ENCODE measurements at regions not wholly inside any gene's neighbourhood (a gene's known extent, or its start where the extent isn't known, plus 50 kb on each side); places are given as distances from the start of the nearest gene placed in this dataset.
"Not testable (repeated sequence)": the region's sequence is repeated elsewhere in the genome, so short reads cannot be mapped to it uniquely, and the experiment has no call there.

DNA sequence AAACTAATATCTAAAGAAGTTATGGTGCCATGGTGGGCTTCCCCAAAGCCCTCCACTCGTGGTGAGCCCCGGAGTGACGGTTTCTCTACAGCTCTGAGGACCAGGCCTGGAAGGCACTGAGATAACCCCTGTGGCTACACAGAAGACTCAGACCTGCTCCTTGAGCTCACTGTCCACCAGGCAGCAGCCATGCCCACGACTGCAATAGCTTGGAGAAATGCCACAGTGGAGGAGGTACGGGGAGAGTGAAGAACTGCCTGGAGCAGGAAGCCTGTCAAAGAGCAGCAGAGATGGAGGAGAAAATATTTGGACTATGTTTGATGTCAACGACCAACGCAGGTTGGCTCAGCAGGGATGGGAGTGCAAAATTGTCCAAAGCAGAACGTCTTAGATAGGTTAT is 300.1 kb upstream of the NPSR1 start:
- Histone ChIP-seq H4K20me1 (replicated peaks; ENCODE audit: control insufficient read depth, insufficient read depth, low read length) (no peaks in the 10 kb centered on the region), H2AFZ (ENCODE audit: low read depth, low read length) (no peak overlapping the region), H3K9me1 (ENCODE audit: control insufficient read depth, insufficient read depth, low read length) (no peaks in the 10 kb centered on the region), H3K27me3 (ENCODE audit: control insufficient read depth in 2 of 2, insufficient read depth in 2 of 2, low read length in 2 of 2) (no peaks in the 10 kb centered on the region), H3K36me3 (ENCODE audit: control insufficient read depth, insufficient read depth, low read length) (no peaks in the 10 kb centered on the region), H3K9me3 (replicated peaks; ENCODE audit: control insufficient read depth, insufficient read depth, low read depth, low read length) (no peaks in the 10 kb centered on the region), H3K4me3 (no peak overlapping the region), H3K79me2 (ENCODE audit: control insufficient read depth, insufficient read depth, low read length) (no peaks in the 10 kb centered on the region), H3K4me1 (replicated peaks in 1 of 2; ENCODE audit: control insufficient read depth in 2 of 2, insufficient read depth in 2 of 2, low read length in 2 of 2) (no peaks in the 10 kb centered on the region), H3K27ac (ENCODE audit: extremely low read depth, low read depth, low read length) (no peak overlapping the region), H3K9ac (ENCODE audit: insufficient read depth in 1 of 2, low read depth in 2 of 2, low read length in 2 of 2) (no peak overlapping the region), H3K4me2 (ENCODE audit: insufficient read depth, low read length) (no peak overlapping the region)
- in situ Hi-C loops (cut with MboI) (no loop called here), intact Hi-C loops (cut with micrococcal nuclease) (no loop called here)
- WGBS (ENCODE audit: insufficient coverage, low coverage, missing lambda C conversion rate), result 0% methylated on average over 8 of the region's 8 CpGs
- DNase-seq (ENCODE audit: extremely low read depth in 1 of 4, low spot score in 3 of 4) (no peak), FAIRE-seq (no peak), ATAC-seq (no peak)
- ChIA-PET POLR2A (no interaction called here), CTCF (ENCODE audit: low intra/inter-chr PET ratio) (no interaction called here)
- TF ChIP-seq BCL6 (CRISPR knock-in tag; IDR thresholded peaks at IDR 0.05) (no peak), ASH1L (IDR thresholded peaks at IDR 0.05; ENCODE audit: borderline replicate concordance, low read depth, partially characterized antibody) (no peak), CEBPG (CRISPR knock-in tag; IDR thresholded peaks at IDR 0.05) (no peak), CEBPG (tag; conservative IDR thresholded peaks at IDR 0.05 in 1 of 2, IDR thresholded peaks at IDR 0.05 in 1 of 2) (no peak), ERF (CRISPR knock-in tag; IDR thresholded peaks at IDR 0.05) (no peak), KHSRP (IDR thresholded peaks at IDR 0.05) (no peak)
- TF ChIP-seq, protein P1, sequence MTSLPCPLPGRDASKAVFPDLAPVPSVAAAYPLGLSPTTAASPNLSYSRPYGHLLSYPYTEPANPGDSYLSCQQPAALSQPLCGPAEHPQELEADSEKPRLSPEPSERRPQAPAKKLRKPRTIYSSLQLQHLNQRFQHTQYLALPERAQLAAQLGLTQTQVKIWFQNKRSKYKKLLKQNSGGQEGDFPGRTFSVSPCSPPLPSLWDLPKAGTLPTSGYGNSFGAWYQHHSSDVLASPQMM (CRISPR knock-in tag; IDR thresholded peaks at IDR 0.05), result no peak
- BruUV-seq (replicated peaks), result no TSS peak

GRCh38 chr7:34358578-34358977 is 299.4 kb upstream of the NPSR1 start:
- H3K4me3 ChIP-seq; FAIRE-seq; CTCF ChIA-PET (ENCODE audit: low intra/inter-chr PET ratio); H3K79me2 ChIP-seq (ENCODE audit: control insufficient read depth, insufficient read depth, low read length); H3K36me3 ChIP-seq (ENCODE audit: control insufficient read depth, insufficient read depth, low read length); H2AFZ ChIP-seq (ENCODE audit: low read depth, low read length); H3K9me3 ChIP-seq (replicated peaks; ENCODE audit: control insufficient read depth, insufficient read depth, low read depth, low read length); H3K4me1 ChIP-seq (replicated peaks in 1 of 2; ENCODE audit: control insufficient read depth in 2 of 2, insufficient read depth in 2 of 2, low read length in 2 of 2); POLR2A ChIA-PET; H3K9me1 ChIP-seq (ENCODE audit: control insufficient read depth, insufficient read depth, low read length); intact Hi-C loops (cut with micrococcal nuclease); H4K20me1 ChIP-seq (replicated peaks; ENCODE audit: control insufficient read depth, insufficient read depth, low read length); H3K27me3 ChIP-seq (ENCODE audit: control insufficient read depth in 2 of 2, insufficient read depth in 2 of 2, low read length in 2 of 2); in situ Hi-C loops (cut with MboI); H3K9ac ChIP-seq (ENCODE audit: insufficient read depth in 1 of 2, low read depth in 2 of 2, low read length in 2 of 2); H3K27ac ChIP-seq (ENCODE audit: extremely low read depth, low read depth, low read length); DNase-seq (ENCODE audit: extremely low read depth in 1 of 4, low spot score in 3 of 4); ATAC-seq; BruUV-seq (replicated peaks); H3K4me2 ChIP-seq (ENCODE audit: insufficient read depth, low read length): not testable (repeated sequence)
- WGBS (ENCODE audit: insufficient coverage, low coverage, missing lambda C conversion rate), result no CpG with 5 or more reads among the region's 1 CpG
